Heart left ventricle (tissue), 16 donors: ENCODE measurements at regions not wholly inside any gene's neighbourhood (a gene's known extent, or its start where the extent isn't known, plus 50 kb on each side); places are given as distances from the start of the nearest gene placed in this dataset.

ENCODE experiments used
- ATAC-seq, 4 donors: fragments of 200-7000 bp; cut with Tn5 transposase; one replicate each; pipeline ENCODE4 v1.9.1; 2020 to 2022; ENCODE audit warnings: moderate library complexity in 4 of 4, mild to moderate bottlenecking in 3 of 4, moderate number of reproducible peaks in 1 of 4
- DNase-seq, 5 donors: peaks; one replicate each; pipeline ENCODE4 v3.0.0-alpha.2; 2020
- H3K27ac ChIP-seq, 12 donors: fragments of 200-600 bp; sonication (generic) in 4 of 12; one replicate each; pipeline versions ENCODE4 v1.5.0 to v1.8.0; 2016 to 2022; ENCODE audit warnings: mild to moderate bottlenecking in 2 of 12
- H3K27me3 ChIP-seq, 9 donors: fragments of 200-600 bp; sonication (generic) in 2 of 9; one replicate each; pipeline versions ENCODE4 v1.5.1 to v1.8.0; 2016 to 2022; ENCODE audit warnings: mild to moderate bottlenecking in 3 of 9
- H3K36me3 ChIP-seq, 9 donors: fragments of 200-600 bp; sonication (generic) in 2 of 9; one replicate each; pipeline versions ENCODE4 v1.5.0 to v1.8.0; 2018 to 2022; ENCODE audit warnings: mild to moderate bottlenecking in 2 of 9
- H3K4me1 ChIP-seq, 12 donors: fragments of 200-600 bp; sonication (generic) in 4 of 12; one replicate each; pipeline versions ENCODE4 v1.5.0 to v1.8.0; 2016 to 2022; ENCODE audit warnings: mild to moderate bottlenecking in 3 of 12
- H3K4me3 ChIP-seq, 12 donors: fragments of 200-600 bp; sonication (generic) in 4 of 12; one replicate each; pipeline versions ENCODE4 v1.5.0 to v1.8.0; 2017 to 2022; ENCODE audit warnings: mild to moderate bottlenecking in 9 of 12, moderate library complexity in 4 of 12
- H3K9me3 ChIP-seq, 12 donors: fragments of 200-600 bp; sonication (generic) in 4 of 12; one replicate each; pipeline versions ENCODE4 v1.5.0 to v1.8.0; 2016 to 2022; ENCODE audit warnings: mild to moderate bottlenecking in 1 of 12
- POLR2A ChIP-seq, 2 donors: fragments of 450-650 bp; IDR thresholded peaks; one replicate each; pipeline ENCODE4 v1.6.1; 2017; ENCODE audit warnings: antibody characterized with exemption in 2 of 2, mild to moderate bottlenecking in 2 of 2, moderate library complexity in 2 of 2
- WGBS, 4 donors: extraction: QIAGEN DNeasy Blood & Tissue Kit in 2 of 4; methylation state at CpG; one replicate each; pipeline versions ENCODE4 v1.1.5 to v1.1.7; 2013 to 2018; 5-methylcytosine and 5-hydroxymethylcytosine counted together
- intact Hi-C, 10 donors: fragments of 100-400 bp; cut with DNase I; formaldehyde crosslinking; loops; one replicate each; pipeline versions ENCODE4 v1.11.1 to v1.14.2; 2022
- TF ChIP-seq, protein P1 (sequence below), 12 donors: fragments of 200-600 bp; sonication (generic) in 4 of 12; IDR thresholded peaks; one replicate each; pipeline versions ENCODE4 v1.5.0 to v1.8.0; 2018 to 2022; ENCODE audit warnings: antibody characterized with exemption in 12 of 12, mild to moderate bottlenecking in 5 of 12
- donor health status: ischemic (EF 13 %, LVEDD 7.1; RV severe dilation, severe dysfunction).
- donor health status: healthy with polysubstance abuse.
- donor health status: DM: no; HTN: yes; CAD: no.
- donor health status: DM: no; HTN: no; CAD: no.
- donor health status: ischemic (EF 25% LVEDD 6.9; RV normal size, moderate dysfunction).
- donor health status: ischemic (EF 25% LVEDD 5.7; RV mildly dilated, moderate dysfunction).
- donor health status: healthy.
- donor health status: DM: yes; HTN: yes; CAD: no.
- donor health status: ischemic (EF 35%, LVEDD 5.7; RV mildly dilated, moderate dysfunction).
- donor health status: nonischemic (EF 11% LVEDD 7.7; RV severe dilation, severe dysfunction).
- donor health status: DM: yes; HTN: yes; CAD: no.
- donor health status: PGD.
- donor health status: ischemic (EF 29% LVEDD 5.4; RV normal size, mild dysfunction).
- donor health status: nonischemic (EF 23%, LVEDD 6.1; RV moderate dilation, normal function).

DNA sequence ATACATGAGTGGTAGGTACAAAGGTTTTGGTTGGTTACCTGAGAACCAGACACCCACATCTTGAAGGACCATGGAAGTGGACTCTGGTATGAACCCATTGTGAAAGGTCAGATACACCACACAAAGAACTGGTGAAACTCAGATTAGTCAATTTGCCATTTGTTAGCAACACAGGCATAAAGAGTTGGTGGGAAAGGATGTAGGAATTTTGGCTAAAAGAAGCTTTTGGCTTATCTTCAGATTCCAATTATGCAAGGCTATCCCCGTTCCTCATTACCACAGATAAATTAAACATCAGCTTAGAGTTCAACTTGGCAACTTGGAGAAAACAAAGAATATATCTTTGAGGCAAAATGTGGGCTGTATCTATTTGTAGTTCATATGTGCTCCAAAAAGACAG is 87.0 kb upstream of the IRF2BP2 start:
- no peaks in the 10 kb centered on the region for H3K9me3 ChIP-seq
- DNase-seq (no peak), ATAC-seq (no peak)
- 63 to 68% (median 66%) methylated on average over 1 of the region's 1 CpG for WGBS, 4 donors
- peaks cover 0 to 21% (median 12%) of the 10 kb centered on the region in 12 donors for H3K4me1 ChIP-seq
- no peaks in the 10 kb centered on the region for H3K27me3 ChIP-seq
- no peak for TF ChIP-seq POLR2A (IDR thresholded peaks at IDR 0.05)
- TF ChIP-seq, protein P1, sequence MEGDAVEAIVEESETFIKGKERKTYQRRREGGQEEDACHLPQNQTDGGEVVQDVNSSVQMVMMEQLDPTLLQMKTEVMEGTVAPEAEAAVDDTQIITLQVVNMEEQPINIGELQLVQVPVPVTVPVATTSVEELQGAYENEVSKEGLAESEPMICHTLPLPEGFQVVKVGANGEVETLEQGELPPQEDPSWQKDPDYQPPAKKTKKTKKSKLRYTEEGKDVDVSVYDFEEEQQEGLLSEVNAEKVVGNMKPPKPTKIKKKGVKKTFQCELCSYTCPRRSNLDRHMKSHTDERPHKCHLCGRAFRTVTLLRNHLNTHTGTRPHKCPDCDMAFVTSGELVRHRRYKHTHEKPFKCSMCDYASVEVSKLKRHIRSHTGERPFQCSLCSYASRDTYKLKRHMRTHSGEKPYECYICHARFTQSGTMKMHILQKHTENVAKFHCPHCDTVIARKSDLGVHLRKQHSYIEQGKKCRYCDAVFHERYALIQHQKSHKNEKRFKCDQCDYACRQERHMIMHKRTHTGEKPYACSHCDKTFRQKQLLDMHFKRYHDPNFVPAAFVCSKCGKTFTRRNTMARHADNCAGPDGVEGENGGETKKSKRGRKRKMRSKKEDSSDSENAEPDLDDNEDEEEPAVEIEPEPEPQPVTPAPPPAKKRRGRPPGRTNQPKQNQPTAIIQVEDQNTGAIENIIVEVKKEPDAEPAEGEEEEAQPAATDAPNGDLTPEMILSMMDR (IDR thresholded peaks at IDR 0.05) = no peak
- H3K27ac ChIP-seq = no peak overlapping the region
- H3K36me3 ChIP-seq = no peaks in the 10 kb centered on the region
- H3K4me3 ChIP-seq = no peak overlapping the region
- intact Hi-C loops = no loop called here

DNA sequence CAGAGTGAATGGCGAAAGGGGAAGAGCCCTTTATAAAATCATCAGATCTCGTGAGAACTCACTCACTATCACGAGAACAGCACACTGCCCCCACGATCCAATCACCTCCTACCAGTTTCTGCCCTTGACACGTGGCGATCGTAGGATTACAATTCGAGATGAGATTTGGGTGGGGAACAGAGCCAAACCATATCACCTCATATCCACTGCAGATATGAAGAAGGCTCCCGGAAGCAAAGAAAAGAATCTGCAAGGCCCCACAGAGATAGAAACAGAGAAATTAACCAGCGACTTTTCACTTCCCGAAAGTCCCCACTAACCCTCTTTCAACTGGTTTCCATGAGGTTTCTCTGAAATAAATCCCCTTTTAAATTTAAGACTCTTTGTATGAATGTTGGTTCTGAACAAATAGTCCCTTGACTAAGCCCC is 86.2 kb upstream of the IRF2BP2 start:
- Histone ChIP-seq H3K4me3 (no peak overlapping the region), H3K9me3 (no peaks in the 10 kb centered on the region), H3K27me3 (no peaks in the 10 kb centered on the region), H3K4me1 (peaks cover 0 to 15% (median 11%) of the 10 kb centered on the region in 12 donors), H3K36me3 (no peaks in the 10 kb centered on the region), H3K27ac (no peak overlapping the region)
- intact Hi-C loops = no loop called here
- WGBS, 4 donors = 76 to 90% (median 86%) methylated on average over 11 of the region's 11 CpGs
- no peak for TF ChIP-seq POLR2A (IDR thresholded peaks at IDR 0.05)
- TF ChIP-seq, protein P1 (IDR thresholded peaks at IDR 0.05) = no peak
- DNase-seq (no peak), ATAC-seq (no peak)

DNA sequence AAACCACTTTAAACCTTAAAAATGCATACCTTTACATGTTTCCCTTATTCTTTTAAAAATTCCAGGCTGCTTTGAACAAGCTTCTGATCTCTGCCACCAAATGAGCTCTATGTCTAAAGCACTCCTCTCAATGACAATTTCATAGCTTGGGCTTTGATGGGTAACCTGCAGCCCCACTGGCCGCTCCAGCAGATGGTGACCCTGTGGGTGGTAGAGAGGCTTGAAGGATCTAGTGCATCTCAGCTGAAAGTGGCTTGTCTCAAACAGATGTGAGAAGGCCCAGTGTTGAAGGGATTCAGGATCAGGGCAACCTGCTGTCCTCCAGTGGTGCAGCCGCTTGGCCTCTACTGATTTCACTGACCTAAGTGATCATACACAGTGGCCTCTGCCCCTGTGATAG is 84.7 kb upstream of the IRF2BP2 start:
- ATAC-seq (no peak), DNase-seq (no peak)
- Histone ChIP-seq H3K4me3 (no peak overlapping the region), H3K27ac (no peak overlapping the region), H3K4me1 (peaks cover 0 to 4% (median 2%) of the 10 kb centered on the region in 12 donors), H3K36me3 (no peaks in the 10 kb centered on the region), H3K27me3 (no peaks in the 10 kb centered on the region), H3K9me3 (no peaks in the 10 kb centered on the region)
- no peak for TF ChIP-seq POLR2A (IDR thresholded peaks at IDR 0.05)
- TF ChIP-seq, protein P1 (IDR thresholded peaks at IDR 0.05) = no peak
- intact Hi-C loops = no loop called here
- 49 to 100% (median 63%) methylated on average over 2 of the region's 2 CpGs for WGBS, 4 donors

- Histone ChIP-seq H3K9me3 (no peaks in the 10 kb centered on the region), H3K27me3 (no peaks in the 10 kb centered on the region), H3K27ac (no peak overlapping the region), H3K36me3 (no peaks in the 10 kb centered on the region), H3K4me3 (no peak overlapping the region), H3K4me1 (no peaks in the 10 kb centered on the region)
- TF ChIP-seq, protein P1 (IDR thresholded peaks at IDR 0.05) = no peak
- no peak for TF ChIP-seq POLR2A (IDR thresholded peaks at IDR 0.05)
- WGBS, 4 donors = 85 to 91% (median 88%) methylated on average over 4 of the region's 4 CpGs
- DNase-seq (no peak), ATAC-seq (no peak)
- intact Hi-C loops = no loop called here
These were observed 83.1 kb upstream of the IRF2BP2 start for GRCh38 chr1:234692966-234693580.
